NCI-H345 (cell line): ENCODE measurements at regions not wholly inside any gene's neighbourhood (a gene's known extent, or its start where the extent isn't known, plus 50 kb on each side); places are given as distances from the start of the nearest gene placed in this dataset.

Experiments used
- DNase-seq: peaks from one replicate; lab custom pipeline; 2025; lab: John Stamatoyannopoulos, UW

GRCh38 chr14:36028665-36029064 is 147.9 kb downstream of the PTCSC3 start:
- no peak for DNase-seq

DNA sequence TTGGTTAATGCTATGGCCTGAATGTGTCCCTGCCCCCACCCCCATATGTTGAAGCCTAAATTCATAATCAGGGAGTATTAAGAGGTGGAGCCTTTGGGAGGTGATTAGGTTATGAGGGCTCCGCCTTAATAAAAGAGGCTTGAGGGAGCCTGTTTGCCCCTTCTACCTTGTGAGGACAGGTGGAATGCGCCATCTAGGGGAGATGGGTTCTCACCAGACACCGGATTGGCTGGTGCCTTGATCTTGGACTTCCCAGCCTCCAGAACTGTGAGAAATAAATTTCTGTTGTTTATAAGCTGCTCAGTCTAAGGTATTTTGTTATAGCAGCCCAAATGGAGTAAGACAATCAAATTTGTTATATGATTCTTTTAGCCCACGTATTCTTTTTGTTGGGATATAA is 148.3 kb downstream of the PTCSC3 start:
- DNase-seq: peak; percentile 13

- no peak for DNase-seq
These were observed 149.2 kb downstream of the PTCSC3 start for GRCh38 chr14:36027354-36027753.

- peak; percentile 25 for DNase-seq
These were observed 153.6 kb downstream of the PTCSC3 start for GRCh38 chr14:36022765-36023410.

DNA sequence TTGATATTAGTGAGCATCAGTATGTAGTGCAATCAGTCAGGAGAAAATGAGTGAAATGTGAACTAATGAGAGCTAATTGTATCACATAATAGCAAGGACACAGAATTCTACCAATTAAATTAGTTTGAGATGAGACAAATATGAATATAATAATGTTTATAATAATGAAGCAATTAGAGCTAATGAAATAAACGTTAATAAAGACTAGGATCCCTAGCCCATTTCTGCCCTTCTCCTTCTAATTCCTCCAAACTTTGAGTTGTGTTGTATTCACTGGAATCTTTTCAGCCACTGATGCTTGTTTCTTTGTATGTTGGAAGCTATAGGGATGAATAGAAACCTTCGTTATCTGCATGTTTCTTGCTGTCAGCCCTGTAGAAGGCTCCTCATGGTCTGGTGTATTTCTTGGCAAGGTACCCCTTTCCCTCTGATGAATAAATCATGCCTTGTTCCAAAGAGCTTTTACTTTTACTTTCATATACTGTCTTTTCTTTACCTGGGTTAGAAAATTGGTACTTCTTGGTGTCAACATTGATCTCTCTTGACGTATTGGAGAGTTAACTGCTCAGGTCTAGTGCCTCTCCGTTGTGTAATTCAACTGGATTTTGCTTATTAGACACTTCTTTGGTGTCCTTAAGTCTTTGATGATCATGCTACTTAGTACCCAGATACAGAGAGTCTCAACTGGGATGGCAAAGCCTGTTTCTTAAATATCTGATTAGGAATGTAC is 154.8 kb downstream of the PTCSC3 start:
- no peak for DNase-seq

DNA sequence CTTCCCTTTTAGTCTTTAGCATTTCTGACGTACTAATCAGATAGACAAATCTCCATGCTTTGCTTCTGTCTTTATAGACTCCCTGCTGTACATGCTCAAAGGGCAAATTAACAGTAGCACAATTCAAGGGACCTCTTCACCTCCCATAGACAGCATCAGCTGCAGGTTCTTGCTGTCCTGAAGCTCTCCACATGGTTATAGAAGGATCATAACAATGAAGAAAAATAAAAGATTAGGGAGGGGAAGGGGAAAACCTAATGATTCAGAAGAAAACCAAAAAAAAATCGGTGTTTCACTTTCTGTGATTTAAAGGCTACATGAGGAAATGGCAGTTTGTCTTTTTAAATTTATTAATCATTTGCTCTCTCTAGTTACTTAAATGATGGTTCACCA is 155.5 kb downstream of the PTCSC3 start:
- DNase-seq: no peak

GRCh38 chr14:36020120-36021029 is 156.1 kb downstream of the PTCSC3 start:
- DNase-seq: no peak

- DNase-seq: no peak
These were observed 157.4 kb downstream of the PTCSC3 start for GRCh38 chr14:36019126-36019525.

DNA sequence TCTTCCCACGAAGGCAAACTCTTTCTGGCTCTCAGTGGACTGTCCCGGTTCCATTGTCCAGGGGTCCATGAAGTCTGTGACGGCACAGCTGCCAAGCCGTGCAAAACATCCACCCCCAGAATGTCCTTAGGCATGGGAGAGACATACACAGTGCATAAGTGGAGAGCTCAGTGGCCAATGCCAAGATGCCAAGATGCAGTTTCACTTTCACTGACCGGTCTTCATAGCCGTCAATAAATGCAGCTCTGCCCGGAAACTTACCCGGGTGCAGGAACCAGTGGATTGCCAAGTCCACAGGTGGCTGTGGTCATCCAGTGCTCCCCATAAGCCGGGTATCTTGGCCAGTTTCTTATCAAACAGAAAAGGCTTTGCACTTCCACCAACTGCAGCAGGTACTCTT is 162.3 kb downstream of the PTCSC3 start:
- no peak for DNase-seq

- no peak for DNase-seq
These were observed 163.0 kb downstream of the PTCSC3 start for GRCh38 chr14:36013483-36013882.

- DNase-seq: no peak
These were observed 163.9 kb downstream of the PTCSC3 start for GRCh38 chr14:36012621-36013020.

GRCh38 chr14:36009643-36010042 is 166.9 kb downstream of the PTCSC3 start:
- no peak for DNase-seq

- DNase-seq: no peak
These were observed 169.9 kb downstream of the PTCSC3 start for GRCh38 chr14:36006623-36007022.

GRCh38 chr14:36005670-36006069 is 170.9 kb downstream of the PTCSC3 start:
- DNase-seq: no peak

GRCh38 chr14:36001936-36002335 is 174.6 kb downstream of the PTCSC3 start:
- DNase-seq: no peak

DNA sequence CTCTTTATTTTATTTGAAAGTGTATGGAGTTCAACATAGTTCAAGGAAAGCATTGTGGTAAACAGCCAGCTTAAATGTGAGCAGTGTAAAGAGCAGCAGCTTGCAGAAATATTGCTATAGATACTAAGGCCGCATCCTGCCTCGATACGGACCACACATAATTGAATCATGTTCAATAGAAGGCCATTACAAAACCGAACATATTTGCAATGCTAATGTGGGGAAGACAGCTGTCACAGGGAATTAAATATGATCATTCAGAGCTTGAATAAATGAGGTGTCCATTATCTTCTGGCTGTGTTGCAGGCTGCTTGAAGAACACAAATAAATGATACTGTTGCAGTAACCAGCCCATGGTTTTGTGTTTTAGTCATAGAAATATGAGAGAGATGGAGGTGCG is 173.2 kb downstream of the BRMS1L start:
- no peak for DNase-seq

- DNase-seq: no peak
These were observed 172.2 kb downstream of the BRMS1L start for GRCh38 chr14:35998303-35998702.

DNA sequence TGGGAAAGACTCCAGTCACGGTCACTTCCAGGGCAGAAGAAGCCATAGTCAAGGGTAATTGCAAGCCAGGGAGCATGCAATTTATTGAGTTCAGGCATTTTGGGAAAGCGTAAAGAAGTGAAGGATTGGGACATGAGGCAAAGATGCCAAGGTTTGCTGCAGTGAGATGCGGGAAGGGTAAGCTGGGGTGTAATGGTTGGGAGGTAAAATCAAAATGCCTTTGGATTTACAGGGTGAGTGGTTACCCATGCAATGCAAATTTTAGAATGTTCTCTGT is 167.5 kb downstream of the BRMS1L start:
- DNase-seq: no peak

DNA sequence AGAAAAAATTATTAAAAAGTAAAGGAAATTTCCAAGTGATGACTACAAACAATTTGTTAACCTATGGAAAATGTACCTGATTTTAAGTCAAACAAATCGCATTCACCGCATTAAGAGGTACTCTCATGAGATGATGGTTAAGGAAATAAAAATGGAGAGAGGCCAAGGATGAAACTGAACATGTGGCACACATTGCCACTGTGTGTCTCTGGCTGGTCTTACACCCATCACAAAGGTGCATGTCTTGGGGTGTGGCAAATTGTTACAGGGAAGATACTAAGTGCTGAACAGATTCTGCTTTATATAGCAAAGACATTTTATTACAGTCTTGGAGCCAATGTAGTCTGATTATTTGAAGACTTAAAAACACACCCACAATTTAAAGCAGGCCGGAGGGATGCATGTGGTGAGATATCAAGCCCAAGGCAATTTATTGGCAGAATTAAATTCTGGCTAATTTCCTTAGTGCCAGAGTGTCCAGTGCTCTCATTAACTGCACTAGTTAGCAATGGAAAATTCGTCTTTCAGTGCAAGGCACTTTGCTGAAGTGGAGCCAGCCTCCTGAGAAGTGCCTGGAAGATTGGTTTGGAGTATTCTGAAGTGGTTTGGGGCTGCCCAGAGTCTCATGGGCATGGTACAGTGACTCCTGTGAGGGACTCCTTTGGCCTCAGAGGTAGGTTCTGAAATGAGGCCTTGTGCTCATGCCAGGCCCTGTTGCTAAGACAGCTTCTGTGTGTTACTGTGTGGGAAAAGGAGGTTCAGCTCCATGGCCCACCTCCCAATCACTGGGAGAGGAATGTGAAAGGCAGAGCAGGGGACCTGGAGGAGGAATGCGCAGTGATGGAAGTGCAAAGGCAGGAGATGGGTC is 166.9 kb downstream of the BRMS1L start:
- DNase-seq: no peak

- no peak for DNase-seq
These were observed 165.2 kb downstream of the BRMS1L start for GRCh38 chr14:35991356-35991755.

GRCh38 chr14:35989736-35990135 is 163.6 kb downstream of the BRMS1L start:
- DNase-seq: no peak
